ENCODE measurements at regions not wholly inside any gene's neighbourhood (a gene's known extent, or its start where the extent isn't known, plus 50 kb on each side); places are given as distances from the start of the nearest gene placed in this dataset.

DNA sequence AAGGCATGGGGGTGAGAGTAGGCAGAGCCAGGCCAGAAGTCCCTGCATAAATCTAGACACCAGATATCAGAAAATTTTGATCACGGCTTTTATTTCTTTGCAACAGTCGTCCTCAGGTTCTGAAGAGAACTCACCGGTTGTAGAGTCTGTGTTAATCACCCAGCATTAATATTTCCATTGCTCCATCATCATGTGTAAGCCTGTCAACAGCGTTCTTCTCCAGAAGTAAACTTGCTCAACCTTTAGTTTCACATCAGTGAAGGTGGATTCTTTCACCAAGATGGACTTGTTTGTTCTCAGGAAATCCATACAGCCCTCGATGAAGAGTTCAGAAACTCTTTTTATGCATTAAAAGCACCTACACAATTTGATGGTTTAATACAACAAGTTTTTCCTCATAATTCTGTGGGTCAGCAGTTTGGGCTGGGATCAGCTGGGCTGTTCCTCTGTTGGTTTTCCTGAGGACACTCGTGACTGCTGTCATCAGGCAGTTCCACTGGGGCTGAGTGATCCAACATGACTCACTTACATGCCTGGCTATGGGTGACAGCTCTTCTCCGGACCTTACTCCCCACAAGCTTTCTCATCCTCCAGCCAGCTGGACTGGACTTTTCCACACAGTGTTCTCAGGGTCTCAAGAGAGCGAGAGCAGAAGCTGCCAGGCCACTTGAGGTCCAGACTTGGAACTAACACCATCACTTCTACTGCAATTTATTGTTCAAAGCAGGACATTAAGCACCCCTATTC lies 303.4 kb downstream of the ZNF621 start:
- peak; percentile 24 for DNase-seq

GRCh38 chr3:40828741-40829415 lies 304.1 kb downstream of the ZNF621 start:
- DNase-seq = no peak

DNA sequence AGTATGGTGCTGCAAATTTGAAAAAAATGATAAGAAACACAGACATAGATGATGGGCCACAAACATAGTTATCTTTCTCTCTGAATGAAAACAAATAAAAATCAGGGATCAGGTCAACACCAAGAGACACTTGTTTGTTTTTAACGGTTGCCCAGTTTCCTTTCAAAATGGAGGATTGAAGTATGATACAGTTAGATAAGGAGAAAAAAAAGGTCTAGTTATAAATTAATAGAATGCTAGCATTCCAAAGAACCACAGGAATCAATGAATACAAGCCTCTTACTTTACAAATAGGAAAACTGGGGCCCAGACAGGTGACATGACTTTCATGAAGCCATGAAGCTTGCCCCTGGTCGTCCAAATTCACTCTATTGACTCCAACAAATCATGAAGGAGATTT lies 305.1 kb downstream of the ZNF621 start:
- DNase-seq = no peak

DNA sequence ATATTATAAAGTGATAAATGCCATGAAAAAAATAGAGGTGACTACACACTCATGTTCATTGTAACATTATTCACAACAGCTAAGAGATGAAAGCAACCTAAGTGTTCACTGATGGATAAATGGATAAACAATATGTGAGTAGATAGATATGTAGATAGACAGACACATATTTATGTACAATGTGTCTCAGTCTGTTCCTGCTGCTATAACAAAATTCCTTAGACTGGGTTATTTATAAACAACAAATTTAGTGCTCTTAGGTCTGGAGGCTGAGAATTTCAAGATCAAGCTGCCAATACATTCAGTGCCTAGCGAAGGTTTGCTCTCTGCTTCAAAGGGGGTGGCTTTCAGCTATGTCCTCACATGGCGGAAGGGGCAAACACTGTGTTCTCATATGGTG lies 312.5 kb downstream of the ZNF621 start:
- no peak for DNase-seq

DNA sequence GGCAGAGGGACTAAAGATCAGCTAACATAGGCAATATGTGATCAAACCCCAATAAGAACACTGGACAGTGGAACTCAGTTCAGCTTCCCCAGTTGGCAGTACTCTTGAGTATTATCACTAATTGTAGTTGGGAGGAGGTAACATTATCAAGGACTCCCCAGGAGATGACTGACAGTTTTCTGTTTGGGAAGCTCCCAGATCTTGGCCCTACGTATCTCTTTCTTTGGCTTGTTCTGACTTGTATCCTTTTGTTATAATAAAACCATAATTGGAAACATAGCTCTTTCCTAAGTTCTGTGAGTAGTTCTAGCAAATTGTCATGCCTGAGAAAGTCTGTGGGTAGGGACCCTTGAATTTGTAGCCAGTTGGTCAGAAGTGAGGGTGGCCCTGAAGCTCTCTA lies 316.4 kb downstream of the ZNF621 start:
- DNase-seq = no peak

- no peak for DNase-seq
Observed at GRCh38 chr3:40841570-40842109, 316.9 kb downstream of the ZNF621 start.

GRCh38 chr3:40842714-40843113 lies 318.0 kb downstream of the ZNF621 start:
- DNase-seq = no peak

DNA sequence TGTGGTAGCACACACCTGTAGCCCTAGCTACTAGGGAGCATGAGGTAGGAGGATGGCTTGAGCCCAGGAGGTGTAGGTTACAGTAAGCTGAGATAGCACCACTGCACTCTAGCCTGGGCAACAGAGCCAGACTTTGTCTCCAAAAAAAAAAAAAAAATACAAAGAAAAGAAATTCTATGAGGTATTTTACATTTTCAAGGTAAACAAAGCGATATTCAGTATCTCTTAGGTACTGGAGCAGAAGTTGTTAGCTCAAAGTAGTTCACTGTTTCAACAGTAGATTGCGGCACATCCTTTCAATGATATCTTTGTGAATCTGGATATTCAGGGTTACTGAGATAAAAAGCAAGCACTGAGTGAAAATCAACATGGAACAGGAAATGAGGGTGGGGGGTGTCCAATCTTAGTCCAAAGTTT lies 318.5 kb downstream of the ZNF621 start:
- DNase-seq = no peak

GRCh38 chr3:40843851-40844548 lies 319.2 kb downstream of the ZNF621 start:
- DNase-seq = peak; percentile 55

GRCh38 chr3:40844896-40845295 lies 320.1 kb downstream of the ZNF621 start:
- no peak for DNase-seq

DNA sequence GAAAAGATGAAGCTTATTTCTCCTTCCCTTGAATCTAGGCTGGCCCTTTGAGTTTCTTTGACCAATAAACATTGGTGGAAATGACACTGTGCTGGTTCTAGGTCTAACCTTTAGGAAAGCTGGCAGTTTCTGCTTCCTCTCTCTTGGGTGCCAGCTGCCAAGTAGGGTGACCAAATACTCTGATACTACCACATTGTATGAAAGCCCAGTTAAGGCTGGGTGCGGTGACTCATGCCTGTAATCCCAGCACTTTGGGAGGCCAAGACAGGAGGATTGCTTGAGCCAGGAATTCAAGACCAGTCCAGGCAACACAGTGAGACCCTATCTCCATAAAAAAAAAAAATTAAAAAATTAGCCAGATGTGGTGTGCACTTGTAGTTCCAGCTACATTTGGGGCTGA lies 320.7 kb downstream of the ZNF621 start:
- DNase-seq = no peak

DNA sequence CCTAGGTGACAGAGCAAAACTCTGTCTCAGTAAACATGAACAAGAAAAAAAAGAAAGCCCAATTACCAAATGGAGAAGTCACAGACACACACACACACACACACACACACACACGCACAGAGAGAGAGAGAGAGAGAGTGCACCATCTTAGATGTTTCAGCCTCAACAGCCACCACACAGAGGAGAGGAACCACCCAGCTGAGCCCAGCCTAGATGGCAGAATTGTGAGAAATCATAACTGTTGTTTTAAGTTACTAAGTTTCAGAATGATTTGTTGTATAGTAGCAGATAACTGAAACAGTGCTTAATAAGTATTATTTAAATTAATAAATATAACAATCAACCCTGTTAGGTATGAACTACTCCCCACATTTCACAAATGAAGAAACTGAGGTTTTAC lies 321.2 kb downstream of the ZNF621 start:
- no peak for DNase-seq

GRCh38 chr3:40846451-40846850 lies 321.7 kb downstream of the ZNF621 start:
- no peak for DNase-seq

DNA sequence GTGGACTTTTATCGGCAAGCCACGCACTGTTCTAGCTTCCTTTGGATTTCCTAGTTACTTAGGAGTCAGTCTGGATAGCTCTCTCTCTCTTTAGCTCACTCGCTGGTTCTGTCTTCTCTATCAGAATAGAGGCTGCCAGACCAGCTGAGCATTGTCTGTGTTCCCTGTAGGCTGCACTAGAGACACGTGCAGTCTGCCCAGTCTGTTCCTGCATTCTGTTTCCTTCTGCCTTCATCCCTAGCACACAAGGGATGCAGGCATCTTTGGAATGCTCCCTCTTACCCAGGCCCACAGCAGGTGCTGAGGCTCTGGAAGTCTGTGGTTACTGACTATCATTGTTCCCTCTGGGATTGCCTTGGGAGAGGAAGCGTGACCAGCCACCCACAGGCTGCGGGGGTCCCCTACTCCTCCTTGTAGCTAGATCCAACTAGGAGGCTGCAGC lies 322.8 kb downstream of the ZNF621 start:
- DNase-seq = peak; percentile 35

- DNase-seq = no peak
Observed at GRCh38 chr3:40848421-40848820, 323.7 kb downstream of the ZNF621 start.

- no peak for DNase-seq
Observed at GRCh38 chr3:40850861-40851260, 326.1 kb downstream of the ZNF621 start.

GRCh38 chr3:40851836-40852235 lies 327.1 kb downstream of the ZNF621 start:
- no peak for DNase-seq

GRCh38 chr3:40852712-40853111 lies 328.0 kb downstream of the ZNF621 start:
- no peak for DNase-seq

DNA sequence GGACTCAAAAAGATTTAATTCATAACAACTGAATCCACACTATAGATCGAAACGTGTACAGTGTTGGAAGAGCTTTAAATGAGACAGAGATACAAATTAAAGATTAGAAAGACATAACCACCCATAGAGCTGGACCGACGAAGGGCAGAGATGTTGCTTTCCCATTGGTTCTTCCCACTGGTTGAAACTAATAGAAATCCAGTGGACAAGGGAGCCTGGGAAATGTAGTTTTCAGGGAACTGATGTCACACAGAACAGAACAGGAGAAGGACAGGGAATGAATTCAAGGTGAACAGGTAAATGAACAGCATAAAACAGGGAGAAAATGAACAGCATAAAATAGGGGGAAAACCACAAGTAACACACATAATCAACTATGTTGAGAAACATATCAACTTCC lies 328.7 kb downstream of the ZNF621 start:
- DNase-seq = no peak

DNA sequence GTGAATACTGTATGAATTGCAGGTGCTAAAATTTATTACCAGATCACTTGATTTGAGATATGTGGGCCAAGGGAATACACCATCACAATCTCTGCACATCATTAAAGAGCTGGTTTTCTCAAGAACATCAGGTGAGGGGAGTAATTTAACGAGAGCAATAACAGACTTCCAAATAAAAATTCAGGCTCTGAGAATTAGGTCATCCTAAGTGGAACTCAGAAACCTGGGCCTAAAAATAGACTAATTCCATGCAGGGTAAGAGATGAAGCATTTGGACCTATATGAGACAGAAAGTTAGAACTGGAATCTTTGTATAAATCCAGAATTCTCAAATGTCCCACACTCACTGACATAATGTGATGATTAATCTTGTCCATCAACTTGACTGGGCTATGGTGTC lies 331.1 kb downstream of the ZNF621 start:
- DNase-seq = no peak

DNA sequence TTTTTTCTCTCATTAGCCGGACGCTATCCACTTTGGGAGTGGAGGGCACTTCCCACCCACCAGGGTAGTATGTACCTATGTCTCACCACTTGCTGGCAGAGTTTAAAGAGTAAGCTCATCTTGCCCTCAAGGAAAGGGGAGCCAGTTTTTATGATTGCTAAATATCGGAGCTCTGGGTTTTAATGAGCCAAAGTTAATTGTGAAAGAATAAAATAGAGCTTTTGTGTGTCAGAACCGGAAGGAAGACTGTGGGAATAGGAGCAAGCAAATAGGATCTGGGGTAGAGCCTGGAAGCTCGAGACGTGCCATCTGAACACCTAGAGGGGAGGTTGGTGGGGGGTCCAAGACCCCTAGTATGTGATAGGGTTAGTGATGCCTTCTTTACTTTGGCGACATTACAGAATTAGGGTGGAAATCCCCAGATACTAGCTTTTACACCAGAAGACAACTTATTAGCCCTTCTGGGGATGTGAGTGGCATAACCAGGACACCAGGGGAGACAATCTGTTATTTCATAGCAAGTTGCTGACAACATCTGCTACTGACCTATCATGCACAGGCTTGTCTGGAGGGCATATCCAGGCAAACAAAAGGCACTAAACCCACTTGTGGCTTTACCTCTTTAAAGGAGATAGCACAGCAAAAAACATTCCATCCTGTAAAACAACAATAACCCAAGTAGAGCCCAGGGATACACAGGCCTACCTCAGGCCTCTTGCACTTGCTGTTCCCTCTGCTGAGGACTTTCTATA lies 333.8 kb downstream of the ZNF621 start:
- DNase-seq = no peak

GRCh38 chr3:40862946-40863345 lies 336.4 kb upstream of the CTNNB1 start:
- no peak for DNase-seq
